ENCODE measurements at regions not wholly inside any gene's neighbourhood (a gene's known extent, or its start where the extent isn't known, plus 50 kb on each side); places are given as distances from the start of the nearest gene placed in this dataset.

DNA sequence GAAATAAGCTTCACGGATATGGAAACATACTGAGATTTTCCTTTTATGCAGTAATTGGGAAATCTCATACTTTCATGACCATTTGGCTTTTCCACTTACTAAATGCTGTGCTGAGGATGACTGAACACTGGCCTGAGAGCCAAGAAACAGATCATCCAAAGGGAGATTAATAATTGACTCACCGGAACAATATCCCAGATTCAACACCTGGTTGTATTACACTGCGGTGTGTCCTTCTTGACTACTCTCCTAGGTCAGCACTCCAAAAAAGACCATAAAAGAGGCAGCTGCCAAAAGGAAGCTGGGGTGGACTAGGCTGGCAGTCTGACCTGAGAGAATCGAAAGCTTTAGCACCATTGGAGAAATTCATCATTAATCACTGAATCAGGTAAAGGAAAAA is 469.1 kb downstream of the CBLN2 start:
- no peaks in the 10 kb centered on the region for H3K4me1 ChIP-seq (ENCODE audit: control insufficient read depth in 1 of 2, insufficient read depth in 2 of 2, low read length in 2 of 2)
- H3K4me3 ChIP-seq (ENCODE audit: low read depth in 1 of 2, low read length in 2 of 2), result no peak overlapping the region
- H3K36me3 ChIP-seq (ENCODE audit: control insufficient read depth in 1 of 2, insufficient read depth in 2 of 2, low read length in 2 of 2), result no peaks in the 10 kb centered on the region
- no peaks in the 10 kb centered on the region for H3K27me3 ChIP-seq (ENCODE audit: low read depth, low read length)
- no peak overlapping the region for H3K27ac ChIP-seq (ENCODE audit: low read length)
- peaks cover 0 to 5% of the 10 kb centered on the region in 2 donors for H3K9me3 ChIP-seq (ENCODE audit: control insufficient read depth in 1 of 2, low read length in 2 of 2)

DNA sequence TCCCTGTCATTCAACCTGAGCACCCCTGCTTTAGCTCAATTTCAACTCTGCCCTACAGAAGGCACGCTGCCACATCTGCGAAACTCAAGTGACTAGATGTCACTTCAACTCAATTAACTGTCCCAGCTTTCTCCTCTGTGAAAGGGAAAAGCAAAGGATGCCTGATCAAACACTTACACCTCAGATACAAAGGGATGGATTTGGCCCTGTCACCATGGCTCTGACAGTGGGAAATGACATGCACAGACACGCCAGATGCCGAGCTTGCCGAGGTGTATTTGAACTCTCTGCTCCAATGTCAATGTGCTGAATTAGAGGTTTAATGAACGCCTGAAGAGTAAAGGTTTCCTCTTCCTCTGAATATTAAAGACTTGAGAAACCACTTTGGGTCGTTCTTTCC is 481.1 kb downstream of the CBLN2 start:
- H3K36me3 ChIP-seq (ENCODE audit: control insufficient read depth in 1 of 2, insufficient read depth in 2 of 2, low read length in 2 of 2), result no peaks in the 10 kb centered on the region
- H3K4me3 ChIP-seq (ENCODE audit: low read depth in 1 of 2, low read length in 2 of 2), result no peak overlapping the region
- no peaks in the 10 kb centered on the region for H3K4me1 ChIP-seq (ENCODE audit: control insufficient read depth in 1 of 2, insufficient read depth in 2 of 2, low read length in 2 of 2)
- no peaks in the 10 kb centered on the region for H3K9me3 ChIP-seq (ENCODE audit: control insufficient read depth in 1 of 2, low read length in 2 of 2)
- H3K27ac ChIP-seq (ENCODE audit: low read length), result no peak overlapping the region
- H3K27me3 ChIP-seq (ENCODE audit: low read depth, low read length), result no peaks in the 10 kb centered on the region

DNA sequence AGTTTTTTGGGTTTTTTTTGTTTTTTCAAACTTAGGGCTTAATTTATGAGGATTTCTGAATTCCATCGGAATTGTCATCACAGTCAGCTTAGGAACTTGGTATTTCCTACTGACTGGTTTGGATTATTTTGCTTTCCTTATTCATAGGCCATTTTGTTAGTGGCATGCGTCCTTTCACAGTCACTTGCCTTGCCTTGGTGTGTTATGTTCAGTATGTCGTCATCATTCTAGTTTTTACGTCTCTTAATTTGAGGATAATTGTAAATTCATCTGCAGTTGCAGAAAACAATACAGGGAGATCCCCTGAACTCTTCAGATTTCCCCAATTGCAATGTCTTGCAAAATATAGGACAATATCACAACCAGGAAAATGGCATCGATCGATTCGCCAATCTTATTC is 485.3 kb downstream of the CBLN2 start:
- no peaks in the 10 kb centered on the region for H3K4me1 ChIP-seq (ENCODE audit: control insufficient read depth in 1 of 2, insufficient read depth in 2 of 2, low read length in 2 of 2)
- no peaks in the 10 kb centered on the region for H3K36me3 ChIP-seq (ENCODE audit: control insufficient read depth in 1 of 2, insufficient read depth in 2 of 2, low read length in 2 of 2)
- H3K4me3 ChIP-seq (ENCODE audit: low read depth in 1 of 2, low read length in 2 of 2), result no peak overlapping the region
- H3K9me3 ChIP-seq (ENCODE audit: control insufficient read depth in 1 of 2, low read length in 2 of 2), result no peaks in the 10 kb centered on the region
- H3K27me3 ChIP-seq (ENCODE audit: low read depth, low read length), result no peaks in the 10 kb centered on the region
- no peak overlapping the region for H3K27ac ChIP-seq (ENCODE audit: low read length)

DNA sequence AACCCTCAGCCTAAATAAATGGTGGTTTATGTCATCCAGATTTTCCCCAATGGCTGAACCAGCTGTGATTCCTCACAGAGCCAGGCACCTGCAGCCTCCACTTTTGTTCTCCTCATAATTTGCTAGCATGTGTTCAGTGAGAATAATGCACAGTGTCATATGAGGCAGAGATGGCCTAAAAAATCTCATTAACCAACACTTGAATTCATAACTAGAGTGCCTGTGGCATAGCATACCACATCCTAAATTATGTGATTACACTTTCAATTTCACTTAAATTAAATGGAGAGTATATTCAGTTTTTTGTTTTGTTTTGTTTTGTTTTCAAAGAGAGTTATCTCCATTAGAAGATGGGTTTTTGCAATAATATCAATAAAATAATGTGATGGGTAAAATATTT is 488.0 kb downstream of the CBLN2 start:
- Histone ChIP-seq H3K9me3 (ENCODE audit: control insufficient read depth in 1 of 2, low read length in 2 of 2) (peaks cover 0 to 2% of the 10 kb centered on the region in 2 donors), H3K27me3 (ENCODE audit: low read depth, low read length) (no peaks in the 10 kb centered on the region), H3K4me3 (ENCODE audit: low read depth in 1 of 2, low read length in 2 of 2) (no peak overlapping the region), H3K4me1 (ENCODE audit: control insufficient read depth in 1 of 2, insufficient read depth in 2 of 2, low read length in 2 of 2) (no peaks in the 10 kb centered on the region), H3K27ac (ENCODE audit: low read length) (no peak overlapping the region), H3K36me3 (ENCODE audit: control insufficient read depth in 1 of 2, insufficient read depth in 2 of 2, low read length in 2 of 2) (no peaks in the 10 kb centered on the region)

DNA sequence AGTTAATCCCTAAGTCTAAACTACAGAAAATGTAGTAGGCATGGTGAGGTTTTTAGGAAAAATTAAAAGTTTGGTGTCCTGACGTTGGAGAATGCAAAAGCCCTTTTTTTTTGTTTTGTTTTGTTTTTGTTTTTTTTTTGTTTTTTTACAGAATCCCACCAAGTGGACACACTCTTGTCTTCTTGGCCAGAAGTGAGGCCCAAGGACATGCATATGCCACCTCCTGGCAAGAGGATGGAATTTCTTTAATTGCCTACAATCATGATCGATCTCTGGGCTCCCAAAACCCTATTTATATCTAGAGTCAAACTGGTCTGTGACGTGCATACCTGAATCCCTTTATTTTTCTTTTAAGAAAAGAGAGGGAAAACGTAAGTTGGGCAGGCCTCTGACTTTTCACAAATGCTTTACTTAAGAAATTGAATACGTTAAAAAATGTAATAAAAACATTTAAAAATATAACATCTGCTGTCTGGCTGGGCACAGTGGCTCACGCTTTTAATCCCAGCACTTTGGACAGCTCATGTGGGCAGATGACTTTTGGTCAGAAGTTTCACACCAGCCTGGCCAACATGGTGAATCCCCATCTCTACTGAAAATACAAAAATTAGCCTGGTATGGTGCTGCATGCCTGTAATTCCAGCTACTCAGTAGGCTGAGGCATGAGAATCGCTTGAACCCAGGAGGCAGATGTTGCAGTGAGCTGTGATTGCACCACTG is 502.7 kb downstream of the CBLN2 start:
- H3K9me3 ChIP-seq (ENCODE audit: control insufficient read depth in 1 of 2, low read length in 2 of 2), result no peaks in the 10 kb centered on the region
- no peak overlapping the region for H3K27ac ChIP-seq (ENCODE audit: low read length)
- H3K36me3 ChIP-seq (ENCODE audit: control insufficient read depth in 1 of 2, insufficient read depth in 2 of 2, low read length in 2 of 2), result no peaks in the 10 kb centered on the region
- H3K4me1 ChIP-seq (ENCODE audit: control insufficient read depth in 1 of 2, insufficient read depth in 2 of 2, low read length in 2 of 2), result no peaks in the 10 kb centered on the region
- H3K27me3 ChIP-seq (ENCODE audit: low read depth, low read length), result no peaks in the 10 kb centered on the region
- no peak overlapping the region for H3K4me3 ChIP-seq (ENCODE audit: low read depth in 1 of 2, low read length in 2 of 2)

DNA sequence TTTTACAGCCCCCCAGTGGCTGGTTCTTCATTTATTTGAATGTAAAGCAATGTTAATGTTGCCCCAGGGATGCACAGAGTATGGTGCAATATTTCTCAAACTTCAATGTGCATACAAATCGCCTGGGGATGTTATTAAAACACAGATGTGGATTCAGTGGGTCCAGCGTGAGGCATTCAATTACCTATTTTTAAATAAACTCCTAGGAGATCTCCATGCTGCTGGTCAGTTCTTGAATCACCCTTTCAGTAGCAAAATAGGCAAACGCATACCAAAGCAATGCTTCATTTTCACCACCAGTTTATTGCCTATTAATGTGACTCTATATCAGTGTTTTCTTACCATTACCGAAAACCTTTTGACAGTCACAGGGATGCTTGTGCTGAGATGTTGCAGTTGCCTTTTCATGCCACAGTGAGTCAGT is 530.7 kb downstream of the CBLN2 start:
- Histone ChIP-seq H3K36me3 (ENCODE audit: control insufficient read depth in 1 of 2, insufficient read depth in 2 of 2, low read length in 2 of 2) (no peaks in the 10 kb centered on the region), H3K4me1 (ENCODE audit: control insufficient read depth in 1 of 2, insufficient read depth in 2 of 2, low read length in 2 of 2) (no peaks in the 10 kb centered on the region), H3K27me3 (ENCODE audit: low read depth, low read length) (no peaks in the 10 kb centered on the region), H3K4me3 (ENCODE audit: low read depth in 1 of 2, low read length in 2 of 2) (no peak overlapping the region), H3K9me3 (ENCODE audit: control insufficient read depth in 1 of 2, low read length in 2 of 2) (no peaks in the 10 kb centered on the region), H3K27ac (ENCODE audit: low read length) (no peak overlapping the region)

DNA sequence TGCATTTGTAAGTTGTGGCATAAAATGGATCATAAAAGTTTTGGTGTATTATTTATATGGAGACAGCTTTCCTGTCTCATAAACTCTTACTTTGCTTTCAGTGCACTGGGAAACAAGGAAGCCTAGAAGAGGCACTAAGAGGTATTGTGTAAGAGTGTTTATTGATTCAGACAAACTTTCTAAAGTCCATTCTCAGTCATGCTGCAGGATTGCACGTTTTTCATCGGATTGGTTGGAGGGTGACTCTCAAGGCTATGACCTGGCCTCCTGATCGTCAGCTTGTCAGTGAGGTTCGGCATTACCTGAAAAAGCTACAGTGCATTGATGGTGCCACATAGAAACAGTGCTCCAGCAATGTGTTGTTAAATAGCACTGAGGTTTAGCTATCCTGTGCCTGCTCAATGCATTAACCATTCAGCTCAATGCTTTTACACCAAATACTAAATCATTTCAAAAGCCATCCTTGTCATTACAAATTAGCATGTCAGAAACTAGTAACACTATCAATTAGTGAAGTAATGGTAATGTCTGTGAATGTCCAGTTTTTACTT is 545.5 kb downstream of the CBLN2 start:
- no peaks in the 10 kb centered on the region for H3K27me3 ChIP-seq (ENCODE audit: low read depth, low read length)

DNA sequence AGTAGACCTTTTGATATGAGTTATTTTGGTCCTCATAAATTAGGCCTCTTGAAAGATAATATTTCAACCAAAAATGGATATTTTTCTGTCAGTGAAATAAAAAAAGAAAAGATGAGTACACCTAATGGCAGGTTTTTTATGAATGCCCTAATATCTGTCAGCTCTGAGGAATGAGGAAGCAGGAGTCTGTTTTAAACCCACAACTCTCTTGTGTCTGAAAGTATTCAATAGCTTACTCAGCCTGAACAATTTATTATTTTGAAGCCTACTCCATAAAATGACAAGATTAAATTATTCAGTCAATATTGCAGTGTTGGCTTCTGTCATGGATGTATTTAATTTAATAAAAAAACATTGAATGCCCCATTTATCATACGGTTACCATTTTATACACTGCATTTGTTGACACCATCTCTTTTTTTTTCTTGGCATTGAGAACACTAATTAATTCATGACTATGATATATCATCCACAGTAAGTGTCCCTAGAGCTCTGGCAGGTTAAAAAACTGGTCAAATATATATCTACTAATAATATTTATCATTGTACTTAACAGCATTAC is 548.2 kb downstream of the CBLN2 start:
- no peaks in the 10 kb centered on the region for H3K36me3 ChIP-seq (ENCODE audit: control insufficient read depth in 1 of 2, insufficient read depth in 2 of 2, low read length in 2 of 2)

More for the DNA sequence above, 545.5 kb downstream of the CBLN2 start:
- H3K9me3 ChIP-seq (ENCODE audit: control insufficient read depth in 1 of 2, low read length in 2 of 2), result peaks cover 0 to 2% of the 10 kb centered on the region in 2 donors
- H3K4me3 ChIP-seq (ENCODE audit: low read depth in 1 of 2, low read length in 2 of 2), result no peak overlapping the region
- no peaks in the 10 kb centered on the region for H3K4me1 ChIP-seq (ENCODE audit: control insufficient read depth in 1 of 2, insufficient read depth in 2 of 2, low read length in 2 of 2)
- no peak overlapping the region for H3K27ac ChIP-seq (ENCODE audit: low read length)
- no peaks in the 10 kb centered on the region for H3K36me3 ChIP-seq (ENCODE audit: control insufficient read depth in 1 of 2, insufficient read depth in 2 of 2, low read length in 2 of 2)

DNA sequence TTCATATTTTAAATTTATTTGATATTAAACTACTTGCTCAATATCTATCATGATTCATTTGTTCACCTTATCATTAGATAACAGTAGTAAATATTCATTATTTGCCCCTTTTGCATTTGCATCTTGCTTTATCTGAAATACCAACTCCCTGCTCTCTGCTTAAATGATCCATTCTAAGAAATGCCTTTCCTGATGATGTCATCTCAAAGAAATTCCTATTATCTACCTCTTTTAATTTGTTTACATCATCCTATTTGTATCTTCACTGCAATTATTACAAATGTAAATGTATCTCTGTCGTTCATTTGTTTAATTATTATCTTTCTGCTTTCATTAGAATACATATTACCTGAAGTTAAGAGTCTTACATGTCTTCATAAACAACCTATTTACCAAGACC is 549.9 kb downstream of the CBLN2 start:
- Histone ChIP-seq H3K4me3 (ENCODE audit: low read depth in 1 of 2, low read length in 2 of 2) (no peak overlapping the region), H3K9me3 (ENCODE audit: control insufficient read depth in 1 of 2, low read length in 2 of 2) (peaks cover 0 to 2% of the 10 kb centered on the region in 2 donors), H3K27ac (ENCODE audit: low read length) (no peak overlapping the region)

More for the DNA sequence above, 548.2 kb downstream of the CBLN2 start:
- Histone ChIP-seq H3K27me3 (ENCODE audit: low read depth, low read length) (no peaks in the 10 kb centered on the region), H3K4me3 (ENCODE audit: low read depth in 1 of 2, low read length in 2 of 2) (no peak overlapping the region), H3K9me3 (ENCODE audit: control insufficient read depth in 1 of 2, low read length in 2 of 2) (peaks cover 0 to 2% of the 10 kb centered on the region in 2 donors), H3K4me1 (ENCODE audit: control insufficient read depth in 1 of 2, insufficient read depth in 2 of 2, low read length in 2 of 2) (no peaks in the 10 kb centered on the region), H3K27ac (ENCODE audit: low read length) (no peak overlapping the region)

DNA sequence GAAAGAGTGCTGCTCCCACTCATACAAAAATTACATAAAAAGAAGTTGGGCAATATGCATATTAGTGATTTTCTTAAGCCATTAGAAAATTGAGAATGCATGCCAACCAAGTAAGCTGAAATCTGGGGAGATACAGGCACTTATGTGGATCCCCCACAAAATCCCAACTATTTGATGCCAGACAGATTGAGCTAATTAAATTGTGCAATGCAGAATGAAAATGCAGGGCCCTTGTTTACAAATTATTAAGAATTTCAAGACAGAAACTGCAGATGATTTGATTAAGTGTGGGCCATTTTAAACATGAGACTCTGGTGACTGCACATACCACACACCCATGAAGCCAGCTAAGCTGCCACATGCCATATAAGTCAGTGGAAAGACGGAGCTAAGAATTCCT is 554.5 kb downstream of the CBLN2 start:
- peaks cover 0 to 15% of the 10 kb centered on the region in 2 donors for H3K9me3 ChIP-seq (ENCODE audit: control insufficient read depth in 1 of 2, low read length in 2 of 2)
- H3K4me1 ChIP-seq (ENCODE audit: control insufficient read depth in 1 of 2, insufficient read depth in 2 of 2, low read length in 2 of 2), result no peaks in the 10 kb centered on the region
- no peak overlapping the region for H3K4me3 ChIP-seq (ENCODE audit: low read depth in 1 of 2, low read length in 2 of 2)
- H3K27ac ChIP-seq (ENCODE audit: low read length), result no peak overlapping the region
- no peaks in the 10 kb centered on the region for H3K27me3 ChIP-seq (ENCODE audit: low read depth, low read length)
- no peaks in the 10 kb centered on the region for H3K36me3 ChIP-seq (ENCODE audit: control insufficient read depth in 1 of 2, insufficient read depth in 2 of 2, low read length in 2 of 2)

More for the DNA sequence above, 549.9 kb downstream of the CBLN2 start:
- Histone ChIP-seq H3K27me3 (ENCODE audit: low read depth, low read length) (no peaks in the 10 kb centered on the region), H3K36me3 (ENCODE audit: control insufficient read depth in 1 of 2, insufficient read depth in 2 of 2, low read length in 2 of 2) (no peaks in the 10 kb centered on the region), H3K4me1 (ENCODE audit: control insufficient read depth in 1 of 2, insufficient read depth in 2 of 2, low read length in 2 of 2) (no peaks in the 10 kb centered on the region)

DNA sequence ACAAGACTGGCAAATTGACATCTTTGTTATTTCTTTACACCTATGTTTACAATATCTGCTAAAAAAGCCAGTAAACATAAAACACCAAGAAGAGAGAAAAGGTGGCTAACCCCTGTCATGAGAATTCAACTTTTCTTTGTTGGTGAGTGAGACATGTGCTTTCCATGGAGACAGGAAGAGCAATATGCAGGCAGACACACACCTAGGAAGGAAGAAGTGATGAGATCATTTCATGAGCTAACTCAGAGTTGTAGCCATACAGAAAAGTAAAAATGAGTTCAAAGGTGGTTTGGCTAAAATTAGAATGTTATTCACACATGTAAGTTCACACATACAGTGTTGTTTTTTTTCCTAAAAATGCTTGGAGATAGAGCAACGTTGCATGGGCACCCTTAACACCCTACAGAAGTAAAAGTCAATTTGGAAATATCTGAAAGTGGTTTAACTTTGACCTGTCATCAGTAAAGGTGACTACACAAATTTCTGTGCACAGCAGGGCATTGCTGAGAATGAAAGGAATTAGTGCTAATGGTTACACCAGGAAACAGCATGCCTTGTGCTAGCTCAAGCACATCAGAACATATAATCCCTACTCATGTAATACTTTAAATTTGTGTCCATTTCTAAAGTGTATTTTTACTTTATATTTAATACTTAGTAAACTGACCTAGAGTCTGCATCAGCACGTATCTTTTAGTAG is 557.6 kb downstream of the CBLN2 start:
- H3K4me3 ChIP-seq (ENCODE audit: low read depth in 1 of 2, low read length in 2 of 2), result no peak overlapping the region
- no peaks in the 10 kb centered on the region for H3K4me1 ChIP-seq (ENCODE audit: control insufficient read depth in 1 of 2, insufficient read depth in 2 of 2, low read length in 2 of 2)
- H3K36me3 ChIP-seq (ENCODE audit: control insufficient read depth in 1 of 2, insufficient read depth in 2 of 2, low read length in 2 of 2), result no peaks in the 10 kb centered on the region
- H3K27ac ChIP-seq (ENCODE audit: low read length), result no peak overlapping the region
- no peaks in the 10 kb centered on the region for H3K27me3 ChIP-seq (ENCODE audit: low read depth, low read length)
- peaks cover 0 to 17% of the 10 kb centered on the region in 2 donors for H3K9me3 ChIP-seq (ENCODE audit: control insufficient read depth in 1 of 2, low read length in 2 of 2)
